ENCODE measurements at regions not wholly inside any gene's neighbourhood (a gene's known extent, or its start where the extent isn't known, plus 50 kb on each side); places are given as distances from the start of the nearest gene placed in this dataset.

- H3K9me3 ChIP-seq (replicated peaks; ENCODE audit: control insufficient read depth, insufficient read depth, low read depth, low read length), result no peaks in the 10 kb centered on the region
- H3K79me2 ChIP-seq (ENCODE audit: control insufficient read depth, insufficient read depth, low read length), result no peaks in the 10 kb centered on the region
- 18% methylated on average over 11 of the region's 17 CpGs for WGBS (ENCODE audit: insufficient coverage, low coverage, missing lambda C conversion rate)
- ATAC-seq (peak; percentile 95), DNase-seq (ENCODE audit: extremely low read depth in 1 of 4, low spot score in 3 of 4) (peak; percentile 81 to 86 (median 84)), FAIRE-seq (peak; percentile 89)
- H3K9ac ChIP-seq (ENCODE audit: insufficient read depth in 1 of 2, low read depth in 2 of 2, low read length in 2 of 2), result no peak overlapping the region
- H3K4me2 ChIP-seq (ENCODE audit: insufficient read depth, low read length), result peak overlapping the region; percentile 1; the same call in 1 of the 2 replicates
- H4K20me1 ChIP-seq (replicated peaks; ENCODE audit: control insufficient read depth, insufficient read depth, low read length), result no peaks in the 10 kb centered on the region
- no peaks in the 10 kb centered on the region for H3K36me3 ChIP-seq (ENCODE audit: control insufficient read depth, insufficient read depth, low read length)
- ChIA-PET CTCF (ENCODE audit: low intra/inter-chr PET ratio) (interaction anchor here (1.3 to 2.0 kb wide), 2 partner anchors 226 to 363 kb away, joined by 4 to 11 read pairs; no protein-coding TSS in a partner anchor), POLR2A (no interaction called here)
- intact Hi-C loops (cut with micrococcal nuclease) (loop anchor here (1.0 to 10.0 kb wide), 4 partner anchors 105 to 363 kb away; partner anchors contain the start of gene ING1), in situ Hi-C loops (cut with MboI) (loop anchor here (10.0 to 25.0 kb wide), 3 partner anchors 225 to 355 kb away; no protein-coding TSS in a partner anchor)
- H3K27ac ChIP-seq (ENCODE audit: extremely low read depth, low read depth, low read length), result no peak overlapping the region
- peaks cover 0 to 3% of the 10 kb centered on the region in 2 experiments; a peak in 2 of 5 replicates for H3K4me1 ChIP-seq (replicated peaks in 1 of 2; ENCODE audit: control insufficient read depth in 2 of 2, insufficient read depth in 2 of 2, low read length in 2 of 2)
- H3K4me3 ChIP-seq, result no peak overlapping the region
- H3K27me3 ChIP-seq (ENCODE audit: control insufficient read depth in 2 of 2, insufficient read depth in 2 of 2, low read length in 2 of 2), result peaks cover 0 to 6% of the 10 kb centered on the region in 2 experiments; a peak in 2 of 5 replicates
- no TSS peak for BruUV-seq (replicated peaks)
- peak overlapping the region; percentile 47; the same call in 1 of the 2 replicates for H2AFZ ChIP-seq (ENCODE audit: low read depth, low read length)
- no peaks in the 10 kb centered on the region for H3K9me1 ChIP-seq (ENCODE audit: control insufficient read depth, insufficient read depth, low read length)
- TF ChIP-seq CREB3 (tag; conservative IDR thresholded peaks at IDR 0.05; ENCODE audit: low read depth) (no peak), SETDB1 (IDR thresholded peaks at IDR 0.05; ENCODE audit: low read length) (no peak), THRB (CRISPR knock-in tag; conservative IDR thresholded peaks at IDR 0.05) (no peak), RBM34 (IDR thresholded peaks at IDR 0.05; ENCODE audit: borderline replicate concordance, insufficient read depth, low read length) (no peak), ZKSCAN8 (CRISPR knock-in tag; IDR thresholded peaks at IDR 0.05) (no peak), E2F6 (IDR thresholded peaks at IDR 0.05; ENCODE audit: borderline replicate concordance in 1 of 2, extremely low read depth in 1 of 2, insufficient read depth in 1 of 2, insufficient read length in 1 of 2, low read depth in 1 of 2, low read length in 1 of 2, poor library complexity in 1 of 2, severe bottlenecking in 1 of 2) (peak in 1 of 2 experiments; percentile 24), MITF (IDR thresholded peaks at IDR 0.05) (no peak), ZNF354B (CRISPR knock-in tag; IDR thresholded peaks at IDR 0.05) (no peak), HINFP (tag; conservative IDR thresholded peaks at IDR 0.05; ENCODE audit: low read depth) (no peak), SP1 (CRISPR knock-in tag; IDR thresholded peaks at IDR 0.05) (no peak), CREM (IDR thresholded peaks at IDR 0.05; ENCODE audit: low read depth) (peak; percentile 71), SMARCA4 (IDR thresholded peaks at IDR 0.05) (no peak), BMI1 (IDR thresholded peaks at IDR 0.05; ENCODE audit: low read length) (no peak), HIVEP1 (CRISPR knock-in tag; IDR thresholded peaks at IDR 0.05) (no peak), RCOR1 (IDR thresholded peaks at IDR 0.05; ENCODE audit: borderline replicate concordance in 1 of 2, low read depth in 2 of 2, low read length in 2 of 2) (peak in 1 of 2 experiments; percentile 34; a peak in 1 of 4 replicates)
Measured at GRCh38 chr13:110819203-110820014, 95.5 kb downstream of the ANKRD10 start.
